Muscle layer of colon (tissue), 2 donors: ENCODE measurements at regions not wholly inside any gene's neighbourhood (a gene's known extent, or its start where the extent isn't known, plus 50 kb on each side); places are given as distances from the start of the nearest gene placed in this dataset.

ENCODE experiments used
- H3K27ac ChIP-seq: one replicate; pipeline ENCODE4 v1.7.0; 2013; ENCODE audit warnings: low read depth, mild to moderate bottlenecking, low read length, moderate library complexity
- H3K27me3 ChIP-seq, 2 donors: one replicate each; pipeline ENCODE4 v1.7.0; 2013; ENCODE audit warnings: low read length in 2 of 2, mild to moderate bottlenecking in 2 of 2; ENCODE audit not compliant: insufficient read depth in 2 of 2, control insufficient read depth in 1 of 2
- H3K36me3 ChIP-seq: one replicate; pipeline ENCODE4 v1.7.0; 2013; ENCODE audit warnings: mild to moderate bottlenecking, low read length; ENCODE audit not compliant: insufficient read depth
- H3K4me1 ChIP-seq: one replicate; pipeline ENCODE4 v1.7.0; 2013; ENCODE audit warnings: mild to moderate bottlenecking, low read length; ENCODE audit not compliant: insufficient read depth
- H3K4me3 ChIP-seq, 2 donors: one replicate each; pipeline ENCODE4 v1.7.0; 2013; ENCODE audit warnings: low read length in 2 of 2, low read depth in 1 of 2, mild to moderate bottlenecking in 1 of 2, moderate library complexity in 1 of 2
- H3K9ac ChIP-seq: one replicate; pipeline ENCODE4 v1.7.0; 2013; ENCODE audit warnings: low read length
- H3K9me3 ChIP-seq: one replicate; pipeline ENCODE4 v1.7.0; 2013; ENCODE audit warnings: mild to moderate bottlenecking, low read length
- donor health status: abdominal sarcoma.
- donor health status: Adenocarcinoma of cecum.

DNA sequence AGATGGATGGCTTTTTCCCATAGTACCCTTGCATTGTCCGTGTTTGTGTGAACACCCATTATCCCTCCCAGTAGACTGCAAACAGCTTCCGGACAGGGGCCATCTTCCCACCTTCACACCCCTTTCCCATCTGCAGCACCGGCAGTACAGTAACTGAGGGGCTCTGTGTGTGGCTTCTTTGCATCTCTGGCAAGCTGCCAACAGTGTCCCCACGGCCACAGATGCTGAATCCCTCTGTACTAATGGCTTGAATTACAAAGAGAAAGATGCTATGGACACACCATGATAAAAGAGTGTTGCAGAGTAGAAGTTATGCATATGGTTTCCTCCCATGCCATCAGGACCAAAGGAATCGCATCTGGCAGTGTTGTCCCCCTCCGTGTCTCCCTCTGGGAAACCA is 101.1 kb upstream of the CDYL start:
- no peaks in the 10 kb centered on the region for H3K9me3 ChIP-seq

GRCh38 chr6:4673861-4674260 is 102.3 kb upstream of the CDYL start:
- Histone ChIP-seq H3K9me3 (no peaks in the 10 kb centered on the region), H3K9ac (no peak overlapping the region), H3K36me3 (no peaks in the 10 kb centered on the region)

More for the DNA sequence above, 101.1 kb upstream of the CDYL start:
- Histone ChIP-seq H3K27me3 (no peaks in the 10 kb centered on the region), H3K4me3 (no peak overlapping the region), H3K36me3 (no peaks in the 10 kb centered on the region), H3K9ac (no peak overlapping the region), H3K27ac (no peak overlapping the region), H3K4me1 (no peaks in the 10 kb centered on the region)

GRCh38 chr6:4672772-4673171 is 103.4 kb upstream of the CDYL start:
- no peaks in the 10 kb centered on the region for H3K36me3 ChIP-seq
- no peak overlapping the region for H3K9ac ChIP-seq
- no peak overlapping the region for H3K4me3 ChIP-seq
- H3K27me3 ChIP-seq, result no peaks in the 10 kb centered on the region
- no peak overlapping the region for H3K27ac ChIP-seq
- H3K9me3 ChIP-seq, result no peaks in the 10 kb centered on the region
- H3K4me1 ChIP-seq, result no peaks in the 10 kb centered on the region

More at GRCh38 chr6:4673861-4674260, 102.3 kb upstream of the CDYL start:
- H3K27ac ChIP-seq, result no peak overlapping the region
- H3K27me3 ChIP-seq, result no peaks in the 10 kb centered on the region
- no peaks in the 10 kb centered on the region for H3K4me1 ChIP-seq
- no peak overlapping the region for H3K4me3 ChIP-seq

- Histone ChIP-seq H3K36me3 (no peaks in the 10 kb centered on the region), H3K9me3 (no peaks in the 10 kb centered on the region), H3K27me3 (no peaks in the 10 kb centered on the region), H3K27ac (no peak overlapping the region), H3K9ac (no peak overlapping the region), H3K4me3 (no peak overlapping the region), H3K4me1 (no peaks in the 10 kb centered on the region)
These were observed 104.6 kb upstream of the CDYL start for GRCh38 chr6:4671587-4672115.

DNA sequence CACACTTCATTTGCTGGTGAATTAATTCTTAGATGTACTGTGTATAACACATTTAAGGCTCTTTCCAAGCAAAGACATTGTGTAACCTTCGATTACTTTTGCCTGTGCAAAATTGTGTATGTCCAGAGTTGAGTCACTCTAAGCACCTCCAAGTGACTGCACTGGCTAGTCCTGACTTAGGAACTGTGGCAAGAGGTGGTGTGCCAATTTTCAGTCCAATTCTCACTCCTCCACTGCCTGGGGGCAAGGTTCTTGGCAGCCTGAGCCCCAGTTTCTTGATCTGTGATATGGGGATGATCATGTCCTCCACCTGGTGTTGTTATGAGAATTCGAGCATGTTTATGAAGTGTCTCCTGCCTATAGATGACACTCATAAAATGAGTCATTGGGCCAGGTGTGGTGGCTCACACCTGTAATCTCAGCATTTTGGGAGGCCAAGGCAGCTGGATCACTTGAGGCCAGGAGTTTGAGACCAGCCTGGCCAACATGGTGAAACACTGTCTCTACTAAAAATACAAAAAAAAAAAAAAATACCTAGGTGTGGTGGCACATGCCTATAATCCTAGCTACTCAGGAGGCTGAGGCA is 105.3 kb upstream of the CDYL start:
- Histone ChIP-seq H3K36me3 (no peaks in the 10 kb centered on the region), H3K4me3 (no peak overlapping the region), H3K9me3 (no peaks in the 10 kb centered on the region), H3K27me3 (no peaks in the 10 kb centered on the region), H3K27ac (no peak overlapping the region), H3K9ac (no peak overlapping the region), H3K4me1 (no peaks in the 10 kb centered on the region)

GRCh38 chr6:4670290-4670689 is 105.9 kb upstream of the CDYL start:
- Histone ChIP-seq H3K27me3 (no peaks in the 10 kb centered on the region), H3K36me3 (no peaks in the 10 kb centered on the region), H3K4me1 (no peaks in the 10 kb centered on the region), H3K9me3 (no peaks in the 10 kb centered on the region), H3K4me3 (no peak overlapping the region), H3K9ac (no peak overlapping the region), H3K27ac (no peak overlapping the region)

GRCh38 chr6:4668271-4669179 is 107.7 kb upstream of the CDYL start:
- H3K9ac ChIP-seq, result no peak overlapping the region
- H3K36me3 ChIP-seq, result no peaks in the 10 kb centered on the region
- no peaks in the 10 kb centered on the region for H3K9me3 ChIP-seq
- no peaks in the 10 kb centered on the region for H3K27me3 ChIP-seq
- no peaks in the 10 kb centered on the region for H3K4me1 ChIP-seq
- H3K4me3 ChIP-seq, result no peak overlapping the region
- no peak overlapping the region for H3K27ac ChIP-seq

GRCh38 chr6:4667591-4667990 is 108.6 kb upstream of the CDYL start:
- no peaks in the 10 kb centered on the region for H3K9me3 ChIP-seq
- no peaks in the 10 kb centered on the region for H3K4me1 ChIP-seq
- H3K27ac ChIP-seq, result no peak overlapping the region
- H3K36me3 ChIP-seq, result no peaks in the 10 kb centered on the region
- no peaks in the 10 kb centered on the region for H3K27me3 ChIP-seq
- H3K4me3 ChIP-seq, result no peak overlapping the region
- no peak overlapping the region for H3K9ac ChIP-seq

DNA sequence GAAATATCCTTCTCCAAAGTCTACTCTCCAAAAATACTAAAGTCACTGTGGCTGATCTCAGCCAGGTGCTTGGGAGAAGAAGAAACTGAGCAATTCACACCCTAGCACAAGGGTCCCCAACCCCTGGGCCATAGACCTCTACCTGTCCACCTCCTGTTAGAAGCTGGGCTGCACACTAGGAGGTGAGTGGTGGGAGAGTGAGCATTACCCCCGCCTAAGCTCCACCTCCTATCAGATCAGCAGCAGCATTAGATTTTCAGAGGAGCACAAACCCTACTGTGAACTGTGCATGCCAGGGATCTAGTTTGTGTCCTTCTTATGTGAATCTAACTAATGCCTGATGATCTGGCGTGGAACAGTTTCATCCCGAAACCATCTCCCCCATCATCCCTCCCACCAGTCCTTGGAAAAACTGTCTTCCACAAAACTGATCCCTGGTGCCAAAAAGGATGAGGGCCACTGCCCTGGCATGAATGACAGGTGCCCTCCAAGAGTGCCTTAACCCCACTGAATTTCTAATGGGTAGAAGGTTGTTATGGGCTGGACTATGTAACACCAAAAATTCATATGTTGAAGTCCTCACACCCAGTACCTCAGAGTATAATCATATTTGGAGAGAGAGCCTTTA is 109.2 kb upstream of the CDYL start:
- H3K4me1 ChIP-seq, result no peaks in the 10 kb centered on the region
- no peaks in the 10 kb centered on the region for H3K9me3 ChIP-seq
- H3K27ac ChIP-seq, result no peak overlapping the region
- H3K27me3 ChIP-seq, result no peaks in the 10 kb centered on the region
- no peak overlapping the region for H3K9ac ChIP-seq
- no peak overlapping the region for H3K4me3 ChIP-seq
- no peaks in the 10 kb centered on the region for H3K36me3 ChIP-seq

DNA sequence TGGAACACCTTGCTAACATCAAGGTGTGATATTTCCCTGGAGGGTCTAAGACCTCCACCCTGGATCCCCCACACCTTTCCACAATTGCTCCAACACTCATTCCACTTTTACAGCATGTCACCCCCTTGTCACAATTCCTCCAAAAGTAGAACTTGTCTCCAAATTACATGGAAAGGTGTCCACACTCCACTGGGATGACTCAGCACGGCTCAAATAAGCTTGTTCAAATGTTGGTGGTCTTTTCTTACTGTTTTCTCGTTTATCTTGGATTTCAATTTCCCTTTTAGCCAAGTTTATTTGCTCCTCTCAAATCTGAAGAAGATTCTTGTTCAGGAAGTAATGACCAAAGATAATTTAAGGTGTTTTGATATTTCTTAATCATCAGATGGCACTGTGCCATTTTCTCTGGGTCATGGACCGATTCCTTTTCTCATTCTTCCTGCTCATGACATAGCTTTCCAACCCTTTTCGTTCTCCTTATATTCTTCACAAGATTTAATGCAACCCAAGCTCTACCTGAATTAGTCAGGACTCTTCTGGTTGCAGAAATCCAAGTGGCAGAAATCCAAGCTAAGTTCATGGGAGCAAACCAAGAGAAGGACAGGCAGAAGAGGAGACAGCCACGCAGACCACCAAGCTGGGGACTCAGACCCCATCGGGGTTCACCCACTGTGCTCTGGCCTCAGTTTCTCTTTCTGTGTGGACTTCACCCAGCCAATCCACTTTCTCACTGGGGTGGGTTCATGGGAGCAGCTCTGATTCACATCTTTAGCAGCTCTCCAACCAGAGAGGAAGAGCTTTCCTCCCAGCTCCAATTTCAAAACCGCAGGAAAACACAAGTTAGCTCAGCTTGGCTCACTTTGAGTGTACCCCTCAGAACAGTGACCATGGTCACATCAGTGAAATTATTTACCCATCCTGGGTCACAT is 110.5 kb upstream of the CDYL start:
- Histone ChIP-seq H3K36me3 (no peaks in the 10 kb centered on the region), H3K9me3 (no peaks in the 10 kb centered on the region), H3K27me3 (no peaks in the 10 kb centered on the region), H3K4me3 (no peak overlapping the region), H3K27ac (no peak overlapping the region), H3K9ac (no peak overlapping the region), H3K4me1 (no peaks in the 10 kb centered on the region)

GRCh38 chr6:4664911-4665310 is 111.3 kb upstream of the CDYL start:
- H3K4me3 ChIP-seq, result no peak overlapping the region
- H3K27ac ChIP-seq, result no peak overlapping the region
- H3K9ac ChIP-seq, result no peak overlapping the region
- no peaks in the 10 kb centered on the region for H3K4me1 ChIP-seq
- H3K27me3 ChIP-seq, result no peaks in the 10 kb centered on the region
- no peaks in the 10 kb centered on the region for H3K9me3 ChIP-seq
- no peaks in the 10 kb centered on the region for H3K36me3 ChIP-seq
